Spleen (tissue), 11 donors: ENCODE measurements at regions not wholly inside any gene's neighbourhood (a gene's known extent, or its start where the extent isn't known, plus 50 kb on each side); places are given as distances from the start of the nearest gene placed in this dataset.
A peak's percentile ranks its signal among the peaks of the same experiment; 100 is the strongest.

Experiments used
- DNase-seq: peaks from one replicate; pipeline ENCODE4 v3.0.0-alpha.2; 2020
- H3K27ac ChIP-seq, 8 donors: fragments of 200-600 bp; sonication (generic) in 7 of 8; 1 replicate in 4 of 8; 2 replicates in 4 of 8; pipeline versions ENCODE4 v1.5.0 to v1.8.0; 2016 to 2021; ENCODE audit warnings: inconsistent platforms in 4 of 8, mild to moderate bottlenecking in 4 of 8, moderate library complexity in 1 of 8
- H3K27me3 ChIP-seq, 7 donors: fragments of 200-600 bp; sonication (generic) in 6 of 7; replicated peaks in 1 of 7; 1 replicate in 4 of 7; 2 replicates in 3 of 7; pipeline versions ENCODE4 v1.5.0 to v1.8.0; 2016 to 2021; ENCODE audit warnings: inconsistent platforms in 3 of 7, mild to moderate bottlenecking in 1 of 7
- H3K36me3 ChIP-seq, 6 donors: fragments of 200-600 bp; sonication (generic) in 5 of 6; 1 replicate in 4 of 6; 2 replicates in 2 of 6; pipeline versions ENCODE4 v1.5.0 to v1.8.0; 2016 to 2021; ENCODE audit warnings: inconsistent platforms in 2 of 6
- H3K4me1 ChIP-seq, 6 donors: fragments of 200-600 bp; sonication (generic) in 5 of 6; 1 replicate in 3 of 6; 2 replicates in 3 of 6; pipeline versions ENCODE4 v1.5.0 to v1.8.0; 2016 to 2021; ENCODE audit warnings: inconsistent platforms in 3 of 6
- H3K4me3 ChIP-seq, 8 donors: fragments of 200-600 bp; sonication (generic) in 7 of 8; 1 replicate in 4 of 8; 2 replicates in 4 of 8; pipeline versions ENCODE4 v1.5.0 to v1.8.0; 2016 to 2021; ENCODE audit warnings: inconsistent platforms in 4 of 8, mild to moderate bottlenecking in 4 of 8, moderate library complexity in 2 of 8
- H3K9me3 ChIP-seq, 8 donors: fragments of 200-600 bp; sonication (generic) in 7 of 8; 1 replicate in 4 of 8; 2 replicates in 4 of 8; pipeline versions ENCODE4 v1.5.0 to v1.8.0; 2016 to 2021; ENCODE audit warnings: inconsistent platforms in 4 of 8
- CTCF ChIP-seq, 11 experiments: fragments of 200-600 bp in 7 of 11; fragments of 450-650 bp in 4 of 11; sonication (generic) in 4 of 11; IDR thresholded peaks in 8 of 11; conservative IDR thresholded peaks in 3 of 11; 1 replicate in 7 of 11; 2 replicates in 4 of 11; pipeline versions ENCODE4 v1.4.0 to v1.8.0; 2016 to 2021; ENCODE audit warnings: antibody characterized with exemption in 11 of 11, inconsistent platforms in 4 of 11, mild to moderate bottlenecking in 1 of 11
- POLR2A ChIP-seq, 3 donors: fragments of 450-650 bp; IDR thresholded peaks; one replicate each; pipeline ENCODE4 v1.5.1; 2017; ENCODE audit warnings: antibody characterized with exemption in 3 of 3, mild to moderate bottlenecking in 1 of 3
- POLR2AphosphoS5 ChIP-seq, 3 donors: sonication (generic); formaldehyde crosslinking; IDR thresholded peaks; one replicate each; pipeline ENCODE4 v1.5.1; 2017; ENCODE audit warnings: antibody characterized with exemption in 3 of 3
- WGBS, 5 donors: extraction: QIAGEN DNeasy Blood & Tissue Kit in 3 of 5; methylation state at CpG; one replicate each; pipeline versions ENCODE4 v1.1.5 to v1.1.7; 2013 to 2018; 5-methylcytosine and 5-hydroxymethylcytosine counted together
- intact Hi-C: fragments of 100-400 bp; cut with DNase I; formaldehyde crosslinking; loops from one replicate; pipeline ENCODE4 v1.15.0; 2023; ENCODE audit warnings: low total_unique reads
- donor health status: healthy with polysubstance abuse.
- donor health status: DM: no; HTN: no; CAD: no; lungs with moderate emphysema.
- donor health status: DM: no; HTN: no; CAD: no.
- donor health status: Bipolar disorder and iron deficiency.
- donor health status: healthy.
- donor health status: DM: no; HTN: no; CAD: no.
- donor health status: DM: yes; HTN: yes; CAD: no.

GRCh38 chr12:25013061-25013460, 64.2 kb upstream of the BCAT1 start:
- TF ChIP-seq POLR2AphosphoS5 (IDR thresholded peaks at IDR 0.05) (no peak), CTCF (IDR thresholded peaks at IDR 0.05 in 8 of 11, conservative IDR thresholded peaks at IDR 0.05 in 3 of 11) (no peak), POLR2A (IDR thresholded peaks at IDR 0.05) (no peak)

GRCh38 chr12:25009496-25010092, 60.7 kb upstream of the BCAT1 start:
- no peaks in the 10 kb centered on the region for H3K27me3 ChIP-seq
- intact Hi-C loops, result no loop called here
- TF ChIP-seq POLR2A (IDR thresholded peaks at IDR 0.05), result no peak
- no peak for TF ChIP-seq POLR2AphosphoS5 (IDR thresholded peaks at IDR 0.05)
- TF ChIP-seq CTCF (IDR thresholded peaks at IDR 0.05 in 8 of 11, conservative IDR thresholded peaks at IDR 0.05 in 3 of 11), result no peak
- 86 to 93% (median 89%) methylated on average over 2 of the region's 2 CpGs for WGBS, 5 donors
- H3K27ac ChIP-seq, result no peak overlapping the region
- peaks cover 0 to 12% (median 0%) of the 10 kb centered on the region in 6 donors for H3K4me1 ChIP-seq
- no peak overlapping the region for H3K4me3 ChIP-seq
- H3K36me3 ChIP-seq, result no peaks in the 10 kb centered on the region
- no peaks in the 10 kb centered on the region for H3K9me3 ChIP-seq
- DNase-seq, result peak; percentile 21

More at GRCh38 chr12:25013061-25013460, 64.2 kb upstream of the BCAT1 start:
- no peaks in the 10 kb centered on the region for H3K9me3 ChIP-seq
- no peak overlapping the region for H3K27ac ChIP-seq
- 91 to 97% (median 96%) methylated on average over 4 of the region's 4 CpGs for WGBS, 5 donors
- peaks cover 0 to 7% (median 0%) of the 10 kb centered on the region in 6 donors for H3K4me1 ChIP-seq
- no peaks in the 10 kb centered on the region for H3K36me3 ChIP-seq
- no peak overlapping the region for H3K4me3 ChIP-seq
- no peak for DNase-seq
- intact Hi-C loops, result no loop called here
- H3K27me3 ChIP-seq, result no peaks in the 10 kb centered on the region

- 52 to 74% (median 67%) methylated on average over 4 of the region's 4 CpGs for WGBS, 5 donors
- intact Hi-C loops, result no loop called here
- no peaks in the 10 kb centered on the region for H3K9me3 ChIP-seq
- peak overlapping the region in 4 of 8 donors; percentile 1 to 31 (median 15) for H3K27ac ChIP-seq
- H3K4me3 ChIP-seq, result no peak overlapping the region
- H3K27me3 ChIP-seq, result no peaks in the 10 kb centered on the region
- no peak for TF ChIP-seq CTCF (IDR thresholded peaks at IDR 0.05 in 8 of 11, conservative IDR thresholded peaks at IDR 0.05 in 3 of 11)
- no peak for TF ChIP-seq POLR2AphosphoS5 (IDR thresholded peaks at IDR 0.05)
- no peak for TF ChIP-seq POLR2A (IDR thresholded peaks at IDR 0.05)
- DNase-seq, result no peak
- peaks cover 0 to 31% (median 0%) of the 10 kb centered on the region in 6 donors for H3K4me1 ChIP-seq
- no peaks in the 10 kb centered on the region for H3K36me3 ChIP-seq
These were observed 56.5 kb upstream of the BCAT1 start for GRCh38 chr12:25005376-25005775.

- 70 to 83% (median 80%) methylated on average over 7 of the region's 7 CpGs for WGBS, 5 donors
- H3K4me1 ChIP-seq, result peaks cover 0 to 40% (median 0%) of the 10 kb centered on the region in 6 donors
- intact Hi-C loops, result no loop called here
- TF ChIP-seq POLR2A (IDR thresholded peaks at IDR 0.05) (no peak), CTCF (IDR thresholded peaks at IDR 0.05 in 8 of 11, conservative IDR thresholded peaks at IDR 0.05 in 3 of 11) (no peak), POLR2AphosphoS5 (IDR thresholded peaks at IDR 0.05) (no peak)
- H3K9me3 ChIP-seq, result no peaks in the 10 kb centered on the region
- no peaks in the 10 kb centered on the region for H3K36me3 ChIP-seq
- H3K4me3 ChIP-seq, result no peak overlapping the region
- peak overlapping the region in 1 of 8 donors; percentile 31 for H3K27ac ChIP-seq
- DNase-seq, result no peak
- no peaks in the 10 kb centered on the region for H3K27me3 ChIP-seq
These were observed 55.5 kb upstream of the BCAT1 start for GRCh38 chr12:25004447-25004846.
